Osteocyte (in vitro differentiated cells): ENCODE measurements at regions not wholly inside any gene's neighbourhood (a gene's known extent, or its start where the extent isn't known, plus 50 kb on each side); places are given as distances from the start of the nearest gene placed in this dataset.

Source experiments
- DNase-seq: peaks from one replicate; pipeline ENCODE4 v3.0.0; 2021; ENCODE audit warnings: mixed read lengths; ENCODE audit not compliant: unreplicated experiment; ENCODE audit errors: extremely low spot score
- H3K27ac Mint-ChIP-seq: one replicate; pipeline ENCODE4 v1.8.0; 2021; ENCODE audit warnings: mild to moderate bottlenecking, mixed read lengths; ENCODE audit not compliant: unreplicated experiment
- H3K27me3 Mint-ChIP-seq: one replicate; pipeline ENCODE4 v1.8.0; 2021; ENCODE audit warnings: mixed read lengths; ENCODE audit not compliant: unreplicated experiment
- H3K36me3 Mint-ChIP-seq: one replicate; pipeline ENCODE4 v1.8.0; 2021; ENCODE audit warnings: mixed read lengths; ENCODE audit not compliant: unreplicated experiment
- H3K4me1 Mint-ChIP-seq: one replicate; pipeline ENCODE4 v1.8.0; 2021; ENCODE audit warnings: mixed read lengths; ENCODE audit not compliant: unreplicated experiment
- H3K4me3 Mint-ChIP-seq: one replicate; pipeline ENCODE4 v1.8.0; 2021; ENCODE audit warnings: mild to moderate bottlenecking, moderate library complexity, mixed read lengths; ENCODE audit not compliant: unreplicated experiment
- H3K9me3 Mint-ChIP-seq: one replicate; pipeline ENCODE4 v1.8.0; 2021; ENCODE audit warnings: mixed read lengths; ENCODE audit not compliant: unreplicated experiment
- CTCF ChIP-seq: fragments of 200-600 bp; sonication (generic); IDR thresholded peaks from 2 replicates; pipeline ENCODE4 v1.5.0; 2021; ENCODE audit warnings: antibody characterized with exemption, mild to moderate bottlenecking, moderate library complexity

- TF ChIP-seq CTCF: no peak
- Mint-ChIP-seq H3K27ac (no peak overlapping the region), H3K36me3 (no peaks in the 10 kb centered on the region), H3K4me1 (no peaks in the 10 kb centered on the region), H3K27me3 (no peaks in the 10 kb centered on the region), H3K9me3 (peaks cover 32% of the 10 kb centered on the region), H3K4me3 (no peak overlapping the region)
- DNase-seq: no peak
Observed at GRCh38 chr15:87155771-87156170, 1076.1 kb downstream of the AGBL1 start.

- Mint-ChIP-seq H3K9me3 (peaks cover 32% of the 10 kb centered on the region), H3K36me3 (no peaks in the 10 kb centered on the region), H3K27me3 (no peaks in the 10 kb centered on the region), H3K27ac (no peak overlapping the region), H3K4me1 (no peaks in the 10 kb centered on the region), H3K4me3 (no peak overlapping the region)
- no peak for TF ChIP-seq CTCF
- no peak for DNase-seq
Observed at GRCh38 chr15:87154761-87155160, 1075.1 kb downstream of the AGBL1 start.

- H3K27me3 Mint-ChIP-seq: no peaks in the 10 kb centered on the region
- H3K9me3 Mint-ChIP-seq: peaks cover 15% of the 10 kb centered on the region
- H3K27ac Mint-ChIP-seq: no peak overlapping the region
- no peak for DNase-seq
- H3K36me3 Mint-ChIP-seq: no peaks in the 10 kb centered on the region
- no peak overlapping the region for H3K4me3 Mint-ChIP-seq
- TF ChIP-seq CTCF: no peak
- no peaks in the 10 kb centered on the region for H3K4me1 Mint-ChIP-seq
Observed at GRCh38 chr15:87151202-87151748, 1071.6 kb downstream of the AGBL1 start.

GRCh38 chr15:87145696-87146095 is 1066.0 kb downstream of the AGBL1 start:
- TF ChIP-seq CTCF: no peak
- H3K4me3 Mint-ChIP-seq: no peak overlapping the region
- no peak overlapping the region for H3K27ac Mint-ChIP-seq
- peaks cover 20% of the 10 kb centered on the region for H3K9me3 Mint-ChIP-seq
- H3K36me3 Mint-ChIP-seq: no peaks in the 10 kb centered on the region
- H3K27me3 Mint-ChIP-seq: no peaks in the 10 kb centered on the region
- DNase-seq: no peak
- no peaks in the 10 kb centered on the region for H3K4me1 Mint-ChIP-seq

- no peak overlapping the region for H3K4me3 Mint-ChIP-seq
- no peaks in the 10 kb centered on the region for H3K36me3 Mint-ChIP-seq
Observed at GRCh38 chr15:87144775-87145174, 1065.1 kb downstream of the AGBL1 start.

More at GRCh38 chr15:87144775-87145174, 1065.1 kb downstream of the AGBL1 start:
- Mint-ChIP-seq H3K27me3 (no peaks in the 10 kb centered on the region), H3K27ac (no peak overlapping the region), H3K4me1 (no peaks in the 10 kb centered on the region), H3K9me3 (peaks cover 20% of the 10 kb centered on the region)
- TF ChIP-seq CTCF: no peak
- no peak for DNase-seq
